ENCODE measurements at regions not wholly inside any gene's neighbourhood (a gene's known extent, or its start where the extent isn't known, plus 50 kb on each side); places are given as distances from the start of the nearest gene placed in this dataset.
"Not testable (repeated sequence)": the region's sequence is repeated elsewhere in the genome, so short reads cannot be mapped to it uniquely, and the experiment has no call there.

DNA sequence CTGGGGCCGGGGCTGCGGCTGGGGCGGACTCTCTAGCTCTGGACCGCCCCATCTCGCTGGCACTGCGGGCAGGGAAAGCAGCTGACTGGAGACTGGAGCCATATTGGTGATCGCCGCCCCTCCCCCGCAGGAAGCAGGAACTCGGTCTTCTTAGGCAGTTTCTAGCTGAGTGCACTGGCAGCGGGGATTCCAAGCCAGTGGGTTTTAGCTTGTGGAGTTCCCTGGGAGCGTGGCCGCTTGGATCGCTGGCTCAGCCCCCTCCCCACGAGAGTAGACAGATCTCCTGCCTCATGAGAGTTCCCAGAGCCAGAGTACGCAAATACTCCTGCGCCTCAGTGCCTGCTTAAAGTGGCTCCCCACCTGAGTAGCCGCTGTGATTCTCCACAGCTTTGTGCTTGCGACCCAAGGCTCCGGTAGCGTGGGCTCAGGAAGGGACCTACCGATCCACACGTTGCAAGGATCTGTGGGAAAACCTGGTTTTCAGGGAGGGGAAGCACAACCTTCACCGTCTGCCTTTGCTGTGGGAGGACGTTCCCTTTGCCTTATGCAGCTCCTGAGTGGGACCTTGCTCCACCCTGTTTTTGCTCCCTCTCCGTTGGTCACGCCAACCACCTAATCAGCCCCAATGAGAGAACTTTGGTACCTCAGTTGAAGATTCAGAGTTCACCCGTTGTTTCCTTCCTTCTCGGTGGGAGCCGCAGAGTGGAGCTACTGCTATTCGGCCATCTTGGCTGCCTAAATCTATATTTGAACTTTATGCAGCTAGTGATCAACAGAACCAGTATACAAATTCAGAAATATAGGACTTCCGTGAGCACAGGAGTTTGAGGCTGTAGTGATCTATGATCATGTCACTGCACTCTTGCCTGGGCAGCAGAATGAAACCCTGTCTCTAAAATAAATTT, 803.9 kb upstream of the PCDH10 start:
- Histone ChIP-seq H4K20me1 (ENCODE audit: control insufficient read depth, extremely low read depth, insufficient read depth, low read length) (no peaks in the 10 kb centered on the region), H3K4me1 (ENCODE audit: control insufficient read depth, extremely low read depth, insufficient read depth, low read length) (no peaks in the 10 kb centered on the region), H3K4me2 (ENCODE audit: control insufficient read depth, extremely low read depth, insufficient read depth, low read depth, low read length) (no peak overlapping the region), H3K9ac (ENCODE audit: control insufficient read depth, extremely low read depth, insufficient read depth, low read length) (no peak overlapping the region), H3K27ac (ENCODE audit: control insufficient read depth, insufficient read depth, low read length) (no peak overlapping the region), H2AFZ (ENCODE audit: control insufficient read depth, low read length) (no peak overlapping the region), H3K27me3 (ENCODE audit: control insufficient read depth, extremely low read depth, insufficient read depth, low read length) (no peaks in the 10 kb centered on the region), H3K36me3 (ENCODE audit: control insufficient read depth in 2 of 2, extremely low read depth in 1 of 2, insufficient read depth in 2 of 2, low read length in 2 of 2) (no peaks in the 10 kb centered on the region), H3K79me2 (ENCODE audit: control insufficient read depth, insufficient read depth, low read length) (no peaks in the 10 kb centered on the region), H3K9me1 (ENCODE audit: control insufficient read depth, extremely low read depth, insufficient read depth, low read length) (no peaks in the 10 kb centered on the region), H3K9me3 (ENCODE audit: control insufficient read depth, low read depth, low read length) (peaks cover 3% of the 10 kb centered on the region), H3K4me3 (ENCODE audit: control insufficient read depth in 2 of 3, extremely low read depth in 1 of 3, insufficient read depth in 2 of 3, low read depth in 1 of 3, low read length in 3 of 3) (no peak overlapping the region)
- FAIRE-seq = no peak
- DNase-seq (ENCODE audit: low read depth, low spot score) = no peak
- no peak for TF ChIP-seq EZH2 (IDR thresholded peaks at IDR 0.05; ENCODE audit: low read length)
- TF ChIP-seq, protein P1, sequence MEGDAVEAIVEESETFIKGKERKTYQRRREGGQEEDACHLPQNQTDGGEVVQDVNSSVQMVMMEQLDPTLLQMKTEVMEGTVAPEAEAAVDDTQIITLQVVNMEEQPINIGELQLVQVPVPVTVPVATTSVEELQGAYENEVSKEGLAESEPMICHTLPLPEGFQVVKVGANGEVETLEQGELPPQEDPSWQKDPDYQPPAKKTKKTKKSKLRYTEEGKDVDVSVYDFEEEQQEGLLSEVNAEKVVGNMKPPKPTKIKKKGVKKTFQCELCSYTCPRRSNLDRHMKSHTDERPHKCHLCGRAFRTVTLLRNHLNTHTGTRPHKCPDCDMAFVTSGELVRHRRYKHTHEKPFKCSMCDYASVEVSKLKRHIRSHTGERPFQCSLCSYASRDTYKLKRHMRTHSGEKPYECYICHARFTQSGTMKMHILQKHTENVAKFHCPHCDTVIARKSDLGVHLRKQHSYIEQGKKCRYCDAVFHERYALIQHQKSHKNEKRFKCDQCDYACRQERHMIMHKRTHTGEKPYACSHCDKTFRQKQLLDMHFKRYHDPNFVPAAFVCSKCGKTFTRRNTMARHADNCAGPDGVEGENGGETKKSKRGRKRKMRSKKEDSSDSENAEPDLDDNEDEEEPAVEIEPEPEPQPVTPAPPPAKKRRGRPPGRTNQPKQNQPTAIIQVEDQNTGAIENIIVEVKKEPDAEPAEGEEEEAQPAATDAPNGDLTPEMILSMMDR (optimal IDR thresholded peaks at IDR 0.05 in 1 of 3, IDR thresholded peaks at IDR 0.05 in 1 of 3, conservative IDR thresholded peaks at IDR 0.05 in 1 of 3; ENCODE audit: extremely low read depth in 1 of 3, insufficient read depth in 2 of 3, low read length in 3 of 3) = no peak
- dilution Hi-C loops (cut with MboI; ENCODE audit: extremely low pct_ligation_motif_present, low sequenced_read_pairs) = no loop called here

DNA sequence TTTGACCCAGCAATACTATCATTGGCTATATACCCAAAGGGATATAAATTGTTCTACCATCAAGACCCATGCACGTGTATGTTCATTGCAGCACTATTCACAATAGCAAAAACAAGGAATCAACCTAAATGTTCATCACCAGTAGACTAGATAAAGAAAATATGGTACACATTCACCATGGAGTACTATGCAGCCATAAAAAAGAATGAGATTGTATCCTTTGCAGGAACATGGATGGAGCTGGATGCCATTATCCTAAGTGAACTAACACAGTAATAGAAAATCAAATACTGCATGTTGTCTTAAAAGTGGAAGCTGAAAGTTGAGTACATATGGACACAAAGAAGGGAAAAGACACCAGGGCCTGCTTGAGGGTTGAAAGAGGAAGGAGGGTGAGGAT, 803.1 kb upstream of the PCDH10 start:
- DNase-seq (ENCODE audit: low read depth, low spot score) = no peak
- no peak overlapping the region for H3K27ac ChIP-seq (ENCODE audit: control insufficient read depth, insufficient read depth, low read length)
- H3K4me3 ChIP-seq (ENCODE audit: control insufficient read depth in 2 of 3, extremely low read depth in 1 of 3, insufficient read depth in 2 of 3, low read depth in 1 of 3, low read length in 3 of 3) = no peak overlapping the region
- peaks cover 3% of the 10 kb centered on the region for H3K9me3 ChIP-seq (ENCODE audit: control insufficient read depth, low read depth, low read length)
- FAIRE-seq = no peak
- no peak overlapping the region for H3K4me2 ChIP-seq (ENCODE audit: control insufficient read depth, extremely low read depth, insufficient read depth, low read depth, low read length)
- no peak overlapping the region for H3K9ac ChIP-seq (ENCODE audit: control insufficient read depth, extremely low read depth, insufficient read depth, low read length)
- no peak overlapping the region for H2AFZ ChIP-seq (ENCODE audit: control insufficient read depth, low read length)
- no peaks in the 10 kb centered on the region for H3K4me1 ChIP-seq (ENCODE audit: control insufficient read depth, extremely low read depth, insufficient read depth, low read length)
- H3K9me1 ChIP-seq (ENCODE audit: control insufficient read depth, extremely low read depth, insufficient read depth, low read length) = no peaks in the 10 kb centered on the region
- no peak for TF ChIP-seq EZH2 (IDR thresholded peaks at IDR 0.05; ENCODE audit: low read length)
- TF ChIP-seq, protein P1 (optimal IDR thresholded peaks at IDR 0.05 in 1 of 3, IDR thresholded peaks at IDR 0.05 in 1 of 3, conservative IDR thresholded peaks at IDR 0.05 in 1 of 3; ENCODE audit: extremely low read depth in 1 of 3, insufficient read depth in 2 of 3, low read length in 3 of 3) = no peak
- dilution Hi-C loops (cut with MboI; ENCODE audit: extremely low pct_ligation_motif_present, low sequenced_read_pairs) = no loop called here
- H4K20me1 ChIP-seq (ENCODE audit: control insufficient read depth, extremely low read depth, insufficient read depth, low read length) = no peaks in the 10 kb centered on the region
- no peaks in the 10 kb centered on the region for H3K27me3 ChIP-seq (ENCODE audit: control insufficient read depth, extremely low read depth, insufficient read depth, low read length)
- no peaks in the 10 kb centered on the region for H3K79me2 ChIP-seq (ENCODE audit: control insufficient read depth, insufficient read depth, low read length)
- no peaks in the 10 kb centered on the region for H3K36me3 ChIP-seq (ENCODE audit: control insufficient read depth in 2 of 2, extremely low read depth in 1 of 2, insufficient read depth in 2 of 2, low read length in 2 of 2)

DNA sequence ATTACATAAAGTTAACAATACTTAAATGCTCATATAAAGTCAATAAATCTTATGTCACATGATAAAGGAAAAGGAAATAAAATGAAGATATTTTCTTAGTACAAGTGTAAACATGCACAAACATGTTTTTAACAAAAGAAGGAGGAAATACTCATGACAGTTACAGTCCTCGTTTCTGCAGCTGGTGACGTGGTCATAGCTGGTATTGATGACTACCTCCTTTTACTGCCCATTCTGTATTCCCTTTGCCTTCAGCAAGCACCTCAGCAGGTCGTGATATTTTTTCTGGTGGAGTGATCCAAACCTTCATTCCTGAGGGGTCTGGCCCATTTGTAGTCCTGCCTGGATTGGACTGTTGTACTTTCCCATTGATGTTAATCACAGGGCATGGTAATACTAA, 797.5 kb upstream of the PCDH10 start:
- dilution Hi-C loops (cut with MboI; ENCODE audit: extremely low pct_ligation_motif_present, low sequenced_read_pairs); H3K27me3 ChIP-seq (ENCODE audit: control insufficient read depth, extremely low read depth, insufficient read depth, low read length); H3K36me3 ChIP-seq (ENCODE audit: control insufficient read depth in 2 of 2, extremely low read depth in 1 of 2, insufficient read depth in 2 of 2, low read length in 2 of 2); H2AFZ ChIP-seq (ENCODE audit: control insufficient read depth, low read length); H3K9me1 ChIP-seq (ENCODE audit: control insufficient read depth, extremely low read depth, insufficient read depth, low read length); H3K4me2 ChIP-seq (ENCODE audit: control insufficient read depth, extremely low read depth, insufficient read depth, low read depth, low read length); H3K9ac ChIP-seq (ENCODE audit: control insufficient read depth, extremely low read depth, insufficient read depth, low read length); H3K4me1 ChIP-seq (ENCODE audit: control insufficient read depth, extremely low read depth, insufficient read depth, low read length); H3K4me3 ChIP-seq (ENCODE audit: control insufficient read depth in 2 of 3, extremely low read depth in 1 of 3, insufficient read depth in 2 of 3, low read depth in 1 of 3, low read length in 3 of 3); H3K9me3 ChIP-seq (ENCODE audit: control insufficient read depth, low read depth, low read length); H4K20me1 ChIP-seq (ENCODE audit: control insufficient read depth, extremely low read depth, insufficient read depth, low read length); H3K27ac ChIP-seq (ENCODE audit: control insufficient read depth, insufficient read depth, low read length); DNase-seq (ENCODE audit: low read depth, low spot score); H3K79me2 ChIP-seq (ENCODE audit: control insufficient read depth, insufficient read depth, low read length); FAIRE-seq: not testable (repeated sequence)
